HG03521 (cell line): ENCODE measurements at regions not wholly inside any gene's neighbourhood (a gene's known extent, or its start where the extent isn't known, plus 50 kb on each side); places are given as distances from the start of the nearest gene placed in this dataset.

Experiments
- ATAC-seq: cut with Tn5 transposase; IDR thresholded peaks from one replicate; pipeline ENCODE4 v1.9.1; 2021; ENCODE audit warnings: mild to moderate bottlenecking, moderate library complexity; ENCODE audit not compliant: unreplicated experiment

GRCh38 chr3:159852266-159852665, 136.4 kb upstream of the IL12A start:
- no peak for ATAC-seq

DNA sequence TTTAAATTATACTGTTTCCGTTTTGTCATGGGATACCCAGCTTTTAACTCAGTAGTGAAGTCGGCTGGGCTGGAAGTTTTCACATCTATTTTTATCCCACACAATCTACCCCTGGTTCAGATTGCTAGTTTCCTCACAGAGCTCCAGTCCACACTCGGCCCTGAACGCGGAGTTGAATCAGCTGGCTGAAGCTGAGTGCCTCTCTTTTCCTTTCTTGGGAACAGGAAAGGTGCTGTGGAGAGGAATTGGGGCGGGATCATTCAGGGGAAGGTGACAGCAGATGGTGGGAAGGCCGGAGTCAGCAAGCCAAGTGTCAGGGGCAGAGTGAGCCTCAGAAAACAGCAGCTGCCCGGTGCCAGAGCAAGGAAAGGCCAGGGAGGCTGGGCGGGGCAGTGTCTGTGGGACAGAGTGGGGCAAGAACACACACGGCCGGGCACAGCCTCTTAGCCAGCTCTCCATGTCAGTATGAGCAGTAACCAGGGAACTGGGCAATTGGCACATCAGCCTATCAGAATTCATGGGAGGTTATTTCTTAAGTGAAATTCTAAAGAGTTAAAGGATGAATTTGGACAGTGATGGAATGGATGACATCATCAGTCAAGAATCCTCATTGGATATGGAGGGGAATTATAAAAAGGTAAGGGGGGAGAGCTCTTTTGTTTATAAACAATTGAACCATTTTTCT, 135.7 kb upstream of the IL12A start:
- ATAC-seq = no peak

DNA sequence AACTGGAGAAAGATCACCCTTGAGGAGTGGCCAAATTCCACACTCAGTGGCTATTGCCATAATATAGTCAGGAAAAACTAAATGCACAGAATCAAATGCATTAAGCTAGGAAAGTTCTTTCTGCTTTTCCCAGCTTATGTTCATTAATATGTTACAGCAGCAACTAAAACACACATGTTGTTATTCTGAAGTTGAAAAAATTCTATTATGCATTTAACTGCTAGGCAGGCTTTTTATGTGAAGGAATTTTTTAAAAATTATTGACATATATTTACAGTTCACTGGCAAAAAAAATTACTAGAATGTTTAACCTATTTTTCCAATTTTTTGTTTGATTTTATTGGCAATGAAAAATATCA, 135.2 kb upstream of the IL12A start:
- no peak for ATAC-seq

GRCh38 chr3:159854500-159855124, 134.0 kb upstream of the IL12A start:
- ATAC-seq = no peak

GRCh38 chr3:159855599-159856346, 132.9 kb upstream of the IL12A start:
- no peak for ATAC-seq

- ATAC-seq = no peak
Observed at GRCh38 chr3:159856590-159857104, 132.0 kb upstream of the IL12A start.

DNA sequence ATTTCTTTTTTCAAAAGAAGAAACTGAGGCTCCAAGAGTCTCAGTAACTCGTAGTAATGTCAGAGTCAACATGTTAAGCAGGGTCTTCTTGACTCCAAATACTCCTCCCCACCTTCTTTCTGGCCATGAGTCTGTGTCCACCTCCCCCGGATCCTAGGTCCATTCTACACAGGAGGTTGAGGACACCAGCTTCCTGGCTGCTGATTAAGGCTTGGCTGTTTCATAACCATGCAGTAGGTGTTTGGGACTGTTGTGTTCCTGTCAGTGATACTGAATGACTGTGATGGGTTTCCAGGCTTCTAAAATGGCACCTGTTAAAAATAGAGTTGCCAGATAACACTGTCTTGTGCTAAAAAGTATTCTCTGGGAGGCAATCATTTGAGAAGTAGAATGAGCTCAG, 130.8 kb upstream of the IL12A start:
- no peak for ATAC-seq

DNA sequence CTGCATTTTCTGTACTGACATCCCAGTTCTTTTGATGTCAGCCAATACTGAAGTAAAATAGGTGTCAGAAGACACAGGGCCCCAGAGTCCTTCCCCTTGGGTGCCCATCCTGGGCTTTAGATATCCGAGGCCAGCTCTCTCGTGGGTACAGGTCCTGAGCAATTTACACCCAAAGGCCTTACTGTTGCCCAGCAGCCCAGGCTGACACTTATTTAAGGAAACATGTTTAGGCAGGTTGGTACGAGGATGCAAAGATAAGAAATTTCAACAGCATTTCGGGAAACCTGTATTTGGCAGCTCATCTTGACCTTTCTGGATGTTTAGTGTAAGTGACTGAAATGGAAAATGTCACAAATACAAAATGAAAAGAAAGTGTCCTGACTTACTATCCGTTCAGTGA, 130.0 kb upstream of the IL12A start:
- ATAC-seq = no peak

DNA sequence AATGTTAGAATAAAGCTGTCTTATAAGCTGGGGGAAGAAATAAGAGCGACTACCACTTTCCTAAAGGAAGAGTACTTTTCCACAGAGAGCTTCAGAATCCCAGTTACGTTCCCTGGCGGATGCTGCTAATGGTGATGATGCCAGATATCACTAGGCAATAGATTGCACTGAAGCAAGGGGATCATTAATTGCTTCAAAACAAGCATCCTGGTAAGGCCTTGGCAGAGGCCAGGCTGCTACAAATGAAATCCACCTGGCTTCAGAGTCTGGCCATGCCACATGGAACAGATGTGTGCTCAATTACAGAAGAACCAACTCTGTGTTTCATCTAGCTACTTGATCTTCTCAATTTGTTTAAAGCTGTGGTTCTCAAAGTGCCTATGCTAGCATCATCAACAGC, 129.2 kb upstream of the IL12A start:
- no peak for ATAC-seq

GRCh38 chr3:159859836-159860235, 128.8 kb upstream of the IL12A start:
- no peak for ATAC-seq

DNA sequence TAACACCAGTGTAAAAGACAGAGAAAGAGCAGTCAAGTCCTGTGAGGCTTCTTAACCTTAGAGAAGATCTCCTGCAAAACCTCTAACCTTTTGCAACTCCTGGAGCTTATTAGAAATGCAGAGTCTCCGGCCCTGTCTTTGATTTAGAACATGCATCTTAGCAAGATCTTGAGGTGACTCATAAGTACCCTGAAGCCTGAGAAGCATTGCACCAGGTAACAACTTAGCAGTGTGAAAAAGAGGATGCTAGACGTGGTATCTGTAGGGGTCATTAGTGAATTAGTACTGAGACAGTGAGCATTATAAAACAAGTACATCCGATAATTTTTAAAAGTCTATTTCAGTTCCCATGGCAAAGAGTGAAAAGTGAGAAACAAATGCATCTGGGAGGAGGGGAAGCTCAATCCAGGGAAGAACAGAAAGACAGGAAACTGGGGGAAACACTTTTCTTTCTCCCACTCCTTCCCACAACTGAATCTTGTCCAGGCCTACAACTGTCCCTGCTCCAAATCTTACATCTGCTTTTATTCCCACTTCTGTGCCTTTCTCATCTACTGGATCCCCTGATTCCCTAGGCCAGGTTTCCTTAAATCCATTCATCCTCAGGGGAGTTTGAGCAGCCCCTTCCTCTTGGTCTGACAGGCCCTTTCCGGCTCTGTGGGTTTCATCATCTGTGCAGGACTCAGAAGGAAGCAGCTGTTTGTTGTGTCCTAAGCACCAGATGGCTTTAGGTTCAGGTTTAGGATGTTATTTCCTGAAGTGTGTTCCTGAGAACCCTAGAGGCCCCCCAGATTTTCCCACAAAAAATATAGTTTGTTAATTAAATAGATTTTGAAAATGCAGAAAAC, 128.1 kb upstream of the IL12A start:
- no peak for ATAC-seq

GRCh38 chr3:159861369-159861987, 127.2 kb upstream of the IL12A start:
- ATAC-seq = peak; percentile 57

- no peak for ATAC-seq
Observed at GRCh38 chr3:159865041-159865579, 123.5 kb upstream of the IL12A start.

DNA sequence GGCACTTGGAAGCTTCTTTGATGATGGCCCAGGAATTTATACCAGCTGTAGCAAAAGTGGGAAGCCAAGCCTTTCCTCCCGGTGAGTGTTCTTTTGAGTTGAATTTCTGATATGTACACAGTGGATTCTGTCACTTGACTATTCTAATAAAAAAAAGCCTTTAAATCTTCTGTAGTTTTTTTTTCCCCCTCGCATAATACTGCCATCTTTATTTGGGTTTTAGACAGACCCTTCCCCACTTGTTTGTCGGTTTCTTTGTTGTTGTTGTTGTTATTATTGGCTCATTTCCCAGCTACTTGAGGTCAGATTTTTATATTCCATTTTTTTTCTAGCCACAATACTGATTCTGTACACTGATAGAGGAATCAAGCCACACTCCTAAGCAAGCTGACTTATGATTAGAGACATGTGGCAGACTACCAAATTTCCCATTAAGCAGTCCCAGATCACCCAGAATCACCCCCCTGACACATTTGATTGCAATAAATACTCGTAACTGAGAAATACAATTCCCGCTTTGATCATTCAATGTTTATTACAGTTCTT, 122.4 kb upstream of the IL12A start:
- no peak for ATAC-seq

- no peak for ATAC-seq
Observed at GRCh38 chr3:159867372-159867771, 121.3 kb upstream of the IL12A start.

DNA sequence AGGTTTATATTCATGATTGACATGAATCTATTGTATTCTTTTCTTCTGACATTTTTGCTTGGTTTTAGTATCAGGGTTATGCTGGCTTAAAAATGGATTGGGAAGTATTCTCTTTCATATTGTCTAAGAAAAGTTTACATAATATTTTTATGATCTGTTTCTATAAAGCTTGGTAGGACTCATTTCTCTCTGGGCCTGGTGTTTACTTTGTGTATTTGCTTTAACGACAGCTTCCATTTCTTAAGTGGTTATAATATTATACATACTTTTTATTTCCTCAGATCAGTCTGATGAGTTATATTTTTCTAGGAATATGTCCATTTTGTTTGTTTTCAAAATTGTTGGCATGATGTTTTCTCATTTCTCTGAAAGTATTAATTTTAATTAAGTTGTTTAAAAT, 117.9 kb upstream of the IL12A start:
- ATAC-seq = no peak

- ATAC-seq = no peak
Observed at GRCh38 chr3:159872374-159873109, 116.1 kb upstream of the IL12A start.

DNA sequence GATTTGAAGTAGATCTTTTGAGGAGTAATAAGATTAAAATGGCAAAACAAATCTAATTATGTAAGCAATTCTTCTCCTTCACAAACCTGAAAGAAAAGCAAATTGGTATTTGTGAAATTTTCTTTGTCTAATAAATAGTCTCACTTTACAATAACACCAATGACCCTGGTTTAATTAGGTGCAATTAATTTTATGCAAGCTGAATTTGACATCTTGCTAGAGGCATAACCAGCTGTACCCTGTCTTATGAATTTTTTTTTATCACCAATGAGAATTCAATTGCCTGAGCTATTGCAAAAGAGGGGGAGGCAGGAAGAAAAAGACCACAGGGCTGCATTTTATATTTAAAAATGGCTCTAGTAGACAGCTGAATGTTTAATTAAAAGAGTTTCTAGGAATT, 113.5 kb upstream of the IL12A start:
- no peak for ATAC-seq

DNA sequence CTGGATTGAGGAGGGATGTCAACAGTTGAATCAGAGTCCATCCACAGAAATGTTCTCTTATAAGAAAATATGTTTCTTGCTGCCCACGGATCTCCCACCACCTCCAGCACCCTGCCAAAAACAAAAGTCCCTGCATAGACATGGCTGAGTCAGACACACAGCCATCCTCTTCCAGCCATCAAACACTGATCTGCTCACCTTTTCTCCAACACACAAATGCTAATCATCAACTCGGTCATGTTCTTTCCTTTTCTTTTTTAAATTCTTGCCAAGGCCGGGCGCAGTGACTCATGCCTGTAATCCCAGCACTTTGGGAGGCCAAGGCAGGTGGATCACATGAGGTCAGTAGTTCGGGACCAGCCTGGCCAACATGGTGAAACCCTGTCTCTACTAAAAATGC, 110.7 kb upstream of the IL12A start:
- ATAC-seq = no peak
